ENCODE measurements at regions not wholly inside any gene's neighbourhood (a gene's known extent, or its start where the extent isn't known, plus 50 kb on each side); places are given as distances from the start of the nearest gene placed in this dataset.

DNA sequence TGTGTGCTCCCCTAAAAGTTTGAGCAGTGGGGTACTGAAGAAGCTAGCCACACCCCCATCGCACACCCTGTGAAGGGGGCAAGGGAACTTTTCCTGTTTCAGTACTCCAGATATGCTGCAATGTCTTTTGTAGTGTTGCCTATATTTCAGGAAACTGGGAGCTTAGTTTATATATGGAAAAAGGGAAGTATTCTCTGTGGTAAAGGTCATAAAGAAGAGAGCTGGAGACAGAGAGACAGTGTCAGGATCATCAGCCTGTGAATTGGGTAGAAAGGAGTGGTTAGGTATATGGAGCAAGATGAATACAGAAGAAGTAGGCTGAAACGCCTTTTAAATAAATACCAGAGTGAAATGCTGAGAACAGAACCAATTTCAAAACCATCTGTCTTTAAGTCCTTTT is 82.2 kb upstream of the C9orf72 start:
- no peak for DNase-seq (ENCODE audit: low read depth)
- TF ChIP-seq, protein P1, sequence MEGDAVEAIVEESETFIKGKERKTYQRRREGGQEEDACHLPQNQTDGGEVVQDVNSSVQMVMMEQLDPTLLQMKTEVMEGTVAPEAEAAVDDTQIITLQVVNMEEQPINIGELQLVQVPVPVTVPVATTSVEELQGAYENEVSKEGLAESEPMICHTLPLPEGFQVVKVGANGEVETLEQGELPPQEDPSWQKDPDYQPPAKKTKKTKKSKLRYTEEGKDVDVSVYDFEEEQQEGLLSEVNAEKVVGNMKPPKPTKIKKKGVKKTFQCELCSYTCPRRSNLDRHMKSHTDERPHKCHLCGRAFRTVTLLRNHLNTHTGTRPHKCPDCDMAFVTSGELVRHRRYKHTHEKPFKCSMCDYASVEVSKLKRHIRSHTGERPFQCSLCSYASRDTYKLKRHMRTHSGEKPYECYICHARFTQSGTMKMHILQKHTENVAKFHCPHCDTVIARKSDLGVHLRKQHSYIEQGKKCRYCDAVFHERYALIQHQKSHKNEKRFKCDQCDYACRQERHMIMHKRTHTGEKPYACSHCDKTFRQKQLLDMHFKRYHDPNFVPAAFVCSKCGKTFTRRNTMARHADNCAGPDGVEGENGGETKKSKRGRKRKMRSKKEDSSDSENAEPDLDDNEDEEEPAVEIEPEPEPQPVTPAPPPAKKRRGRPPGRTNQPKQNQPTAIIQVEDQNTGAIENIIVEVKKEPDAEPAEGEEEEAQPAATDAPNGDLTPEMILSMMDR (conservative IDR thresholded peaks at IDR 0.05; ENCODE audit: low read length), result no peak

DNA sequence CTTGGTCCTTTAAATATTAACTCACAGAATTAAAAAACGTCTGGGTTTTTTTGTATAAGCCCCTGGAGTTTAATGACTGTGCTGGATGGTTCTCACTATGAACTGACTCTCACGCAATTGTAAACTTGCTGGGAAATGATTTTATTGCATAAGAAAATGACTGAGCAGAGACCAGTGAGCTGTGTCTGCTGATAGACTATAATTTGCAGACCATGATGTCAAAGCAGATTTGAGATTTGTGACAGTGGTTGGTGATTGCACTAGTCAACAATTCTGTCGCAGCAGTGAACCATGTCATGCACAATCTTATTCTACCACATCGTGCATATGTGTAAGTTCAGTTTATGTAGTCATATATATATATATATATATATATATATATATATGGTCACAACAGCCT is 85.7 kb upstream of the C9orf72 start:
- no peak for DNase-seq (ENCODE audit: low read depth)
- no peak overlapping the region for H3K4me3 ChIP-seq (ENCODE audit: low read length)
- TF ChIP-seq, protein P1 (conservative IDR thresholded peaks at IDR 0.05; ENCODE audit: low read length), result no peak

More for the DNA sequence above, 82.2 kb upstream of the C9orf72 start:
- H3K4me3 ChIP-seq (ENCODE audit: low read length), result no peak overlapping the region

DNA sequence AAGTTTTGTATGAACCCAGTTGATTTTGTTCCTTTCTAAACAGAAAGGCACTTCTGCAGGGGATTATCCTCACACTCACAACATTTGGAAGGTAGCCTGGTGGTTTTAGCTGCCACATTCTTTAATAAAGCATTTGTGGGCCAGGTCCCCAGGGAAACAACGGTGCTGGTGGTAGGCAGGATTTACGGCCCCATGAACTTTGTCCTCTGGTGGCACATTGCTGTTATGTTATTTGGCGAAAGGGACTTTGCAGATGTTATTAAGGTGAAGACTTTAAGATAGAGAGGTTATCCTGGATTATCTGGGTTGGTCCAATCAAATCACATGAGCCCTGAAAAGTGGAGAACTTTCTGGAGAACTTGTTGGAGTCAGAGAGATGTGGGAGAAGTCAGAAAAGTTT is 86.3 kb upstream of the C9orf72 start:
- TF ChIP-seq, protein P1 (conservative IDR thresholded peaks at IDR 0.05; ENCODE audit: low read length), result no peak
- no peak for DNase-seq (ENCODE audit: low read depth)

DNA sequence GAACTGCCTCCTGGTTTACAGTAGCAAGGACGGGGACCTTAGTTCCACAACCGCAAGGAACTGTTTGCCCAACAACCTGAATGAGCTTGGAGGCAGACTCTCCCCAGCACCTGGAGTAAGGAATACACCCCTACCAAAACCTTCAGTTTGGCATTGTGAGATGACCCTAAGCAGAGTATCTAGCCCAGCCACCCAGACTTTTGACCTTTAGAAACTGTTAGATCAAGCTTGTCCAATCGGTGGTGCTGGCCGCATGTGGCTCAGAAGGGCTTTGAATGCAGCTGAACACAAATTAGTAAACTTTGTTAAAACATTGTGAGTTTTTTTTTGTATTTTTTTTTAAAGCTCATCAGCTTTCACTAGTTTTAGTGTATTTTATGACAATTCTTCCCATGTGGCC is 86.9 kb upstream of the C9orf72 start:
- DNase-seq (ENCODE audit: low read depth), result no peak
- H3K4me3 ChIP-seq (ENCODE audit: low read length), result no peak overlapping the region
- TF ChIP-seq, protein P1 (conservative IDR thresholded peaks at IDR 0.05; ENCODE audit: low read length), result no peak

More for the DNA sequence above, 86.3 kb upstream of the C9orf72 start:
- H3K4me3 ChIP-seq (ENCODE audit: low read length), result no peak overlapping the region

DNA sequence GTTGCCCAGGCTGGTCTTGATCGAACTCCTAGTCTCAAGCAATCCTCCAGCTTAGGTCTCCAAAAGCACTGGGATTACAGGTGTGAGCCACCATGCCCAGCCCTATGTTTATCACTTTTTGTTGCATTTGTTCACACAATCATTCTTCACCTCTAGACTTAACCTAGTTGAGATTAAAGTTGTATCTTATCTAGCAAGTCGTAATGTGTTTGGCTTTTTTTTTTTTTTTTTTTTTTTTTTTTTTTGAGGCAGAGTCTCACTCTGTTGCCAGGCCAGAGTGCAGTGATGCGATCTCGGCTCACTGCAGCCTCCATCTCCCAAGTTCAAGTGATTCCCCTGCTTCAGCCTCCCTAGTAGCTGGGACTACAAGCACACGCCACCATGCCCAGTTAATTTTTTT is 90.2 kb upstream of the C9orf72 start:
- DNase-seq (ENCODE audit: low read depth), result no peak
- no peak overlapping the region for H3K4me3 ChIP-seq (ENCODE audit: low read length)
- TF ChIP-seq, protein P1 (conservative IDR thresholded peaks at IDR 0.05; ENCODE audit: low read length), result no peak

DNA sequence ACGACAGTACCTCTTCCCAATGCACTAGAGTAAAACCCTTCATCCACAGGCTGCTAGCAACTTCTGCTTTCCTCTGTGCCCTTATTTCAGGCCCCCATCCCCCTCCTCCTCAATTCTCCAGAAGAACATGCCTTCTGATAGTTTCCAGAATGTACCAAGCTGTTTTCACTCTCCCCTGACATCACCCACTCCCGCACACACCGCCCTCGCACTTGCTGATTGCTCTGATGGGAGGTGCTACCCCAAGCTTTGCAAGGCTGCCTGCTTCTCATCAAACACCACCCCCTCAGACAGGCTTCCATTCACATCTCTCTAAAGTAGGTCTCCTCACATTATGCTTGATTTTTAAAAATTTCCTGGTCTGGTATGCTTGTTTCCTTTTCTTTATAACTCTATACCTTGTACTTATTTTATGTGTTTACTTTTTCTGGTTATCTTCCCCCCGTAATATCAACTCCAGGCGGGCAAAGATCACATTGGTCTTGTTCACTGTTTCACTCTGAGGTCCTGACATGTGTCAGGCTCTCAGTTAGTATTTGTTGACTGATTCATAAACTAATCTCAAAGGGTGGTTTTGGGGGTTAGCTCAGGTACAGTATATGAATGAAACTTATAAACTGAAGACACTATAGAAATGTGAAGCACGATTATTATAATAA is 91.0 kb upstream of the C9orf72 start:
- TF ChIP-seq, protein P1 (conservative IDR thresholded peaks at IDR 0.05; ENCODE audit: low read length), result no peak
- no peak for DNase-seq (ENCODE audit: low read depth)
- H3K4me3 ChIP-seq (ENCODE audit: low read length), result no peak overlapping the region

DNA sequence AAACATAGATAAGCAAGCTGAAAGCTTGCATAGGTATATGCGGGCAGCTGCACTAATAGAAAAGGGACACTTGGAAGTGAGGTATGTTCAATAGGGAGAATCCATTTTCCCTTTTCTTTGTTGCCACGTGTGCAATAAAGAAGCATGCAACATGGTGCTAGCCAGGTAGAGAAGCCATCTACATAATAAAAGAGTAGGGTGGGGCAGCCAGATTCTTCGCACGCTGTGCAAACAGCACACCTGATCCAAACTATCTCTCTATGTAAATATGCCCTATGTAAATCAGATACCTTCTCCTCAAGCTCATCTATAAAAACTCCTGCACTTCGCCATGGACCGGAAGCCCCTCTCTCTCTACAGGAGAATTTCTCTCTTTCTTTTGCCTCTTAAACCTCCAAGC is 91.9 kb upstream of the C9orf72 start:
- no peak overlapping the region for H3K4me3 ChIP-seq (ENCODE audit: low read length)
- TF ChIP-seq, protein P1 (conservative IDR thresholded peaks at IDR 0.05; ENCODE audit: low read length), result no peak

More for the DNA sequence above, 91.9 kb upstream of the C9orf72 start:
- DNase-seq (ENCODE audit: low read depth), result no peak

Measured in AG10803 (cell line).